ENCODE measurements at regions not wholly inside any gene's neighbourhood (a gene's known extent, or its start where the extent isn't known, plus 50 kb on each side); places are given as distances from the start of the nearest gene placed in this dataset.

- TF ChIP-seq ETV5 (CRISPR knock-in tag; IDR thresholded peaks at IDR 0.05; ENCODE audit: borderline replicate concordance) (peak; percentile 59; the same call in 1 of the 2 replicates), ZNF562 (CRISPR knock-in tag; IDR thresholded peaks at IDR 0.05; ENCODE audit: borderline replicate concordance) (no peak), MXD4 (CRISPR knock-in tag; IDR thresholded peaks at IDR 0.05) (no peak), SUZ12 (IDR thresholded peaks at IDR 0.05; ENCODE audit: low read depth, low read length) (no peak), TFDP2 (CRISPR knock-in tag; IDR thresholded peaks at IDR 0.05) (no peak)
Observed at GRCh38 chr2:18752022-18752493, 162.7 kb upstream of the NT5C1B start (continued).

- Histone ChIP-seq H4K20me1 (ENCODE audit: insufficient read depth, low read length) (0 out of 2 replicates have a peak, but pooled peaks cover 3% of the 10 kb centered on the region), H2AFZ (ENCODE audit: low read length) (no peak overlapping the region), H3K27ac (ENCODE audit: extremely low read length, insufficient read depth, low read length) (no peak overlapping the region), H3K79me2 (ENCODE audit: insufficient read depth, low read length) (no peaks in the 10 kb centered on the region), H3K27me3 (ENCODE audit: control insufficient read depth in 1 of 2, insufficient read depth in 2 of 2, low read length in 2 of 2) (no peaks in the 10 kb centered on the region), H3K9me3 (ENCODE audit: low read length) (no peaks in the 10 kb centered on the region), H3K4me3 (replicated peaks in 1 of 3; ENCODE audit: insufficient read depth in 1 of 3, low read depth in 2 of 3, low read length in 3 of 3) (no peak overlapping the region), H3K9ac (ENCODE audit: insufficient read depth, low read depth, low read length) (no peak overlapping the region), H3K36me3 (replicated peaks in 1 of 2; ENCODE audit: control insufficient read depth in 1 of 2, insufficient read depth in 2 of 2, low read length in 2 of 2) (no peaks in the 10 kb centered on the region), H3K4me1 (ENCODE audit: insufficient read depth, low read length) (peaks cover 21% of the 10 kb centered on the region), H3K4me2 (ENCODE audit: low read depth, low read length) (no peak overlapping the region)
- ChIA-PET CTCF (ENCODE audit: low intra/inter-chr PET ratio, low total read pairs) (interaction anchor here (0.6 to 3.2 kb wide), 5 partner anchors 497 to 1112 kb away, joined by 3 to 19 read pairs (median 4); no protein-coding TSS in a partner anchor), POLR2A (no interaction called here)
- no peak for DNase-seq (ENCODE audit: low spot score)
- ATAC-seq, result no peak
- no peak for FAIRE-seq
- intact Hi-C loops (cut with micrococcal nuclease; ENCODE audit: unreplicated experiment), result loop anchor here (1.0 to 10.0 kb wide), 10 partner anchors 73 to 1112 kb away; no protein-coding TSS in a partner anchor
- TF ChIP-seq THAP11 (CRISPR knock-in tag; IDR thresholded peaks at IDR 0.05) (no peak), RORA (CRISPR knock-in tag; IDR thresholded peaks at IDR 0.05) (no peak), FIP1L1 (IDR thresholded peaks at IDR 0.05; ENCODE audit: borderline replicate concordance, insufficient read depth, low read depth, low read length) (no peak)
- WGBS (ENCODE audit: low lambda C conversion rate), result 62% methylated on average over 5 of the region's 5 CpGs
- in situ Hi-C loops (cut with HindIII; ENCODE audit: extremely low pct_ligation_motif_present, low pct_unique_long_range_greater_than_20kb), result loop anchor here (10.0 kb wide), 1 partner anchor 1114 kb away; no protein-coding TSS in a partner anchor
- BruUV-seq (replicated peaks), result no TSS peak
Observed at GRCh38 chr2:18750672-18751554, 161.5 kb upstream of the NT5C1B start.
